Mammary epithelial cell (primary cell): ENCODE measurements at regions not wholly inside any gene's neighbourhood (a gene's known extent, or its start where the extent isn't known, plus 50 kb on each side); places are given as distances from the start of the nearest gene placed in this dataset.

Experiments used
- EZH2 ChIP-seq: IDR thresholded peaks from 2 replicates; pipeline ENCODE4 v1.6.1; 2012; ENCODE audit warnings: low read length, inconsistent platforms, borderline replicate concordance
- TF ChIP-seq, protein P1 (sequence below), 2 donors: IDR thresholded peaks in 1 of 2; conservative IDR thresholded peaks in 1 of 2; 2 replicates each; pipeline ENCODE4 v1.5.1; 2011 to 2012; ENCODE audit warnings: inconsistent platforms in 2 of 2, low read length in 2 of 2, mild to moderate bottlenecking in 2 of 2, control low read depth in 1 of 2, low read depth in 1 of 2; ENCODE audit not compliant: insufficient read depth in 1 of 2; ENCODE audit errors: extremely low read depth in 1 of 2

- TF ChIP-seq, protein P1, sequence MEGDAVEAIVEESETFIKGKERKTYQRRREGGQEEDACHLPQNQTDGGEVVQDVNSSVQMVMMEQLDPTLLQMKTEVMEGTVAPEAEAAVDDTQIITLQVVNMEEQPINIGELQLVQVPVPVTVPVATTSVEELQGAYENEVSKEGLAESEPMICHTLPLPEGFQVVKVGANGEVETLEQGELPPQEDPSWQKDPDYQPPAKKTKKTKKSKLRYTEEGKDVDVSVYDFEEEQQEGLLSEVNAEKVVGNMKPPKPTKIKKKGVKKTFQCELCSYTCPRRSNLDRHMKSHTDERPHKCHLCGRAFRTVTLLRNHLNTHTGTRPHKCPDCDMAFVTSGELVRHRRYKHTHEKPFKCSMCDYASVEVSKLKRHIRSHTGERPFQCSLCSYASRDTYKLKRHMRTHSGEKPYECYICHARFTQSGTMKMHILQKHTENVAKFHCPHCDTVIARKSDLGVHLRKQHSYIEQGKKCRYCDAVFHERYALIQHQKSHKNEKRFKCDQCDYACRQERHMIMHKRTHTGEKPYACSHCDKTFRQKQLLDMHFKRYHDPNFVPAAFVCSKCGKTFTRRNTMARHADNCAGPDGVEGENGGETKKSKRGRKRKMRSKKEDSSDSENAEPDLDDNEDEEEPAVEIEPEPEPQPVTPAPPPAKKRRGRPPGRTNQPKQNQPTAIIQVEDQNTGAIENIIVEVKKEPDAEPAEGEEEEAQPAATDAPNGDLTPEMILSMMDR (conservative IDR thresholded peaks at IDR 0.05 in 1 of 2, IDR thresholded peaks at IDR 0.05 in 1 of 2; ENCODE audit: extremely low read depth in 1 of 2, insufficient read depth in 1 of 2, low read depth in 1 of 2, low read length in 2 of 2), result no peak
- no peak for TF ChIP-seq EZH2
Measured at GRCh38 chr20:6420336-6420735, 297.5 kb upstream of the FERMT1 start.
